ENCODE measurements at regions not wholly inside any gene's neighbourhood (a gene's known extent, or its start where the extent isn't known, plus 50 kb on each side); places are given as distances from the start of the nearest gene placed in this dataset.

DNA sequence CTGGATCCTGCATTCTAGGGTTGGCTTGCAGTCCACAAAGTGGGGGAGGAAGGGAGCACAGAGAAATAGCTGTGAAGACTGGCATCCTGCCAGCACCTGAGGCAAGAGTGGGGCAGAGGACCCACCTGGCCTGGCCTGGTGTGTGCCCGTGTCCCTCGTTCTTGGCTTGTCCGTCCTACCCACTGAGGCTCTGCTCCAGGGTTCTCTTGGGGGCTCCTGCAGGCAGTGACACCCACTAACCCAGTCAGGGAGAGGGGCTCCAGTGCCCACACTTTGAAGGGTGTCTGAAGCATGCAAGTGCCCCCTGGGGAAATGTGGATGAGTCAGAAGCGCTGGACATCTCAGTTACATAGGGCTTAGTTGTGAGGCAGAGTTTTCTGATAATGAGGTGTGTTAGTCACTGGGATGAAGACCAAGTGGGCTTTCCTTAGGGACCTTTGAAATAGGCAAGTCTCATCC is 79.4 kb downstream of the SLC4A3 start:
- no peak for DNase-seq
- TF ChIP-seq EP300 (IDR thresholded peaks at IDR 0.05) (no peak), POLR2A (IDR thresholded peaks at IDR 0.05) (no peak), POLR2AphosphoS5 (IDR thresholded peaks at IDR 0.05) (no peak)
- TF ChIP-seq, protein P1, sequence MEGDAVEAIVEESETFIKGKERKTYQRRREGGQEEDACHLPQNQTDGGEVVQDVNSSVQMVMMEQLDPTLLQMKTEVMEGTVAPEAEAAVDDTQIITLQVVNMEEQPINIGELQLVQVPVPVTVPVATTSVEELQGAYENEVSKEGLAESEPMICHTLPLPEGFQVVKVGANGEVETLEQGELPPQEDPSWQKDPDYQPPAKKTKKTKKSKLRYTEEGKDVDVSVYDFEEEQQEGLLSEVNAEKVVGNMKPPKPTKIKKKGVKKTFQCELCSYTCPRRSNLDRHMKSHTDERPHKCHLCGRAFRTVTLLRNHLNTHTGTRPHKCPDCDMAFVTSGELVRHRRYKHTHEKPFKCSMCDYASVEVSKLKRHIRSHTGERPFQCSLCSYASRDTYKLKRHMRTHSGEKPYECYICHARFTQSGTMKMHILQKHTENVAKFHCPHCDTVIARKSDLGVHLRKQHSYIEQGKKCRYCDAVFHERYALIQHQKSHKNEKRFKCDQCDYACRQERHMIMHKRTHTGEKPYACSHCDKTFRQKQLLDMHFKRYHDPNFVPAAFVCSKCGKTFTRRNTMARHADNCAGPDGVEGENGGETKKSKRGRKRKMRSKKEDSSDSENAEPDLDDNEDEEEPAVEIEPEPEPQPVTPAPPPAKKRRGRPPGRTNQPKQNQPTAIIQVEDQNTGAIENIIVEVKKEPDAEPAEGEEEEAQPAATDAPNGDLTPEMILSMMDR (IDR thresholded peaks at IDR 0.05) = no peak
- intact Hi-C loops (cut with DNase I; ENCODE audit: low total_unique reads) = no loop called here

DNA sequence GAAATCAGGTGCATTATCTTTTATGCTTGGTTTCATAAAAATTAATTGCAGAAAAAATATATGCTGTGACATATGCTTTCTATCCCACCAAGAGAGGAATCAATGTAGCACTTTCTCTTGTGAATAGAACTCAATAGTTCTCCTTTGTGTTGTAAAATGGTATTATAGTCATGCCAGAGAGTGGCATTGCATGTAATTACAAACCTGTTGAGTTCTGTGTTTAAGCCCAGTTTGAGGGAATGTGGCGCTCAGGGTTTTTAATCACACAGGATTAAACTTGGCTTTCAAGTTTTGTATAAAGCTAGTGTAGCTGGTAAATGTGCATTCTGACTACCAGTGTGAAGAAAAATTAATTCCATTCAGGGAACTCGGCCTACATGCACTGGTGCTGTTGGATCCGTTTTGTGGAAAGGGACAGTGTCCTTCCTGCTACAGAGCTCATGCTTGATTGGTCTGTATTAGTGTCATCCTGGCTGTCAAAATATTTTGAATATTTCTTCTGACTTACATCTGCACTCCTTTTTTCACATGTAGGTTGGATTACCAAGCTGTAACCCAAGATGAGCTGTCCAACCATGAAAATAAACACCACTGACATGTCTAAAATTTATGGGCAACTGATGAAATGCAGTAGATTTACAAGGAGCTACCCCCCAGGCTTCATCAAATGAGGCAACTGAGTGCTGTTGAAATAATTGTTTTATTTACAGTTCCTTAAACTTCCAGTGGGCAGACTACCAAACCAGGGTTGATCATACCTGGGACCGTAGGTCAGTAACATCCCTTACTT is 80.3 kb downstream of the SLC4A3 start:
- no peak overlapping the region for H3K4me3 ChIP-seq
- no peak overlapping the region for H3K27ac ChIP-seq
- no peak for DNase-seq
- 76 to 93% (median 87%) methylated on average over 4 of the region's 4 CpGs for WGBS, 5 donors
- peaks cover 0 to 13% (median 0%) of the 10 kb centered on the region in 3 donors for H3K27me3 ChIP-seq
- H3K4me1 ChIP-seq = peaks cover 0 to 14% (median 6%) of the 10 kb centered on the region in 4 donors
- no peaks in the 10 kb centered on the region for H3K36me3 ChIP-seq
- no peaks in the 10 kb centered on the region for H3K9me3 ChIP-seq
- intact Hi-C loops (cut with DNase I; ENCODE audit: low total_unique reads) = no loop called here
- TF ChIP-seq POLR2A (IDR thresholded peaks at IDR 0.05) = no peak
- no peak for TF ChIP-seq EP300 (IDR thresholded peaks at IDR 0.05)
- TF ChIP-seq, protein P1 (IDR thresholded peaks at IDR 0.05) = no peak
- no peak for TF ChIP-seq POLR2AphosphoS5 (IDR thresholded peaks at IDR 0.05)

More for the DNA sequence above, 79.4 kb downstream of the SLC4A3 start:
- H3K27ac ChIP-seq = no peak overlapping the region
- WGBS, 5 donors = 89 to 100% (median 98%) methylated on average over 3 to 4 of the region's 4 CpGs
- no peak overlapping the region for H3K4me3 ChIP-seq
- no peaks in the 10 kb centered on the region for H3K36me3 ChIP-seq
- H3K27me3 ChIP-seq = peaks cover 0 to 13% (median 0%) of the 10 kb centered on the region in 3 donors
- H3K4me1 ChIP-seq = peaks cover 0 to 23% (median 10%) of the 10 kb centered on the region in 4 donors
- no peaks in the 10 kb centered on the region for H3K9me3 ChIP-seq

DNA sequence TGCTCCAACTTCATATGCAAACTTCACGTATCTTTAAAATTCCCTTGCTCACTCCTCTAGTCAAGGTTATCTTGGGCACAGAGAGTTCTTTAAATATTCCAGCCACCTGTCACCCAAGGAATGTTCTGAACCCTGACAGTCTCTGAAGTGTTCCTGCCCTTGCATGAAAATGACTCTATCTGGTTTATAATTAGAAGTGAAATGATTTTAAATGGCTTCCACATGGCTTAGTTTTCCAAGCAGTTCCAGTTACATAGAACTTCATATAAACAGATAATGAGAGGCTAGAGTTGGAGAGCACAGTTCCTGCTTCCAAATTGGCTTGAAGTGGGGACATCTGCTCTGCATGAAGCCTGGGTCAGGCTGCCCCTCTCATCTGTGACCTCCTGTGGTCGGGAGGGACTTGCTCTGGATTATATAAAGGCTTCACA is 81.9 kb downstream of the SLC4A3 start:
- no peaks in the 10 kb centered on the region for H3K36me3 ChIP-seq
- peaks cover 0 to 13% (median 0%) of the 10 kb centered on the region in 3 donors for H3K27me3 ChIP-seq
- WGBS, 5 donors = 28 to 52% (median 35%) methylated on average over 2 of the region's 2 CpGs
- peaks cover 0 to 8% (median 4%) of the 10 kb centered on the region in 4 donors for H3K4me1 ChIP-seq
- intact Hi-C loops (cut with DNase I; ENCODE audit: low total_unique reads) = no loop called here
- H3K27ac ChIP-seq = no peak overlapping the region
- H3K4me3 ChIP-seq = no peak overlapping the region
- DNase-seq = peak in 1 of 2 donors; percentile 57
- no peaks in the 10 kb centered on the region for H3K9me3 ChIP-seq
- TF ChIP-seq, protein P1 (IDR thresholded peaks at IDR 0.05) = no peak
- TF ChIP-seq POLR2A (IDR thresholded peaks at IDR 0.05) (no peak), POLR2AphosphoS5 (IDR thresholded peaks at IDR 0.05) (no peak), EP300 (IDR thresholded peaks at IDR 0.05) (no peak)

DNA sequence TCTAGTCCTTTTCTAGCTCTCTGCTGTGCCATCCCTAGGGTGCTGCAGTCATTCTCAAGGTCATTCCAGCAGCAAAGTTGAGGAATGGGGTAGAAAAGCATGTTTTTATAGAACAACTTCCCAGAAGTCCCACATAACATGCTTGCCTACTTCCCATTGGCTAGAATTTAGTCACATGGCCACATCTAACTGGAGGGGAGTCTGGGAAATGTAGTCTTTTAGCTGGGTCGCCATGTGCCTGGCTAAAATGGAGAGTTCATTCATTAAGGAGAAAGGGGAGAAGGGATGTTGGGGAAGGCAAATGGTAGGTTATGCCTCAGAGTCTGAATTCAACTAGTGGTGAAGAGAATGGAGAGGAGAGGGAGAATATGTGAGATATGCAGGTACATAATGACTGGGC is 85.7 kb downstream of the SLC4A3 start:
- Histone ChIP-seq H3K9me3 (peaks cover 0 to 2% (median 0%) of the 10 kb centered on the region in 4 donors), H3K27me3 (peaks cover 0 to 7% (median 0%) of the 10 kb centered on the region in 3 donors), H3K4me3 (no peak overlapping the region), H3K4me1 (peaks cover 0 to 8% (median 4%) of the 10 kb centered on the region in 4 donors), H3K36me3 (no peaks in the 10 kb centered on the region), H3K27ac (no peak overlapping the region)
- WGBS, 5 donors = 52 to 77% (median 64%) methylated on average over 1 of the region's 1 CpG
- intact Hi-C loops (cut with DNase I; ENCODE audit: low total_unique reads) = no loop called here
- no peak for TF ChIP-seq POLR2A (IDR thresholded peaks at IDR 0.05)
- TF ChIP-seq EP300 (IDR thresholded peaks at IDR 0.05) = no peak
- TF ChIP-seq, protein P1 (IDR thresholded peaks at IDR 0.05) = no peak
- TF ChIP-seq POLR2AphosphoS5 (IDR thresholded peaks at IDR 0.05) = no peak
- DNase-seq = no peak
